Natural killer cell treated with Interleukin-12 subunit alpha and Interleukin-12 subunit beta and Interleukin-15 and Interleukin-18, amount 100 ng/mL, for 72 hours (primary cell): ENCODE measurements at regions not wholly inside any gene's neighbourhood (a gene's known extent, or its start where the extent isn't known, plus 50 kb on each side); places are given as distances from the start of the nearest gene placed in this dataset.

Source experiments
- ATAC-seq, 2 donors: fragments of 150-1000 bp; cut with Tn5 transposase in 1 of 2; sonication (Bioruptor Pico), chemical (Tn5 transposase) in 1 of 2; 2 replicates each; pipeline ENCODE4 v1.10.0; 2021
- DNase-seq: peaks from one replicate; pipeline ENCODE4 v3.0.0; 2022; ENCODE audit warnings: low spot score
- H3K27ac Mint-ChIP-seq, 2 donors: 1 replicate in 1 of 2; 2 replicates in 1 of 2; pipeline ENCODE4 v1.8.0; 2022; ENCODE audit warnings: mixed read lengths in 2 of 2, mild to moderate bottlenecking in 1 of 2, moderate library complexity in 1 of 2
- H3K27me3 Mint-ChIP-seq, 2 donors: 1 replicate in 1 of 2; 2 replicates in 1 of 2; pipeline ENCODE4 v1.8.0; 2022; ENCODE audit warnings: mixed read lengths in 2 of 2
- H3K36me3 Mint-ChIP-seq: one replicate; pipeline ENCODE4 v1.8.0; 2022; ENCODE audit warnings: mixed read lengths
- H3K4me1 Mint-ChIP-seq, 2 donors: 1 replicate in 1 of 2; 2 replicates in 1 of 2; pipeline ENCODE4 v1.8.0; 2022; ENCODE audit warnings: low read depth in 2 of 2, mixed read lengths in 2 of 2, mild to moderate bottlenecking in 1 of 2
- H3K4me3 Mint-ChIP-seq: one replicate; pipeline ENCODE4 v1.8.0; 2022; ENCODE audit warnings: mixed read lengths
- H3K9me3 Mint-ChIP-seq: 2 replicates; pipeline ENCODE4 v1.8.0; 2022; ENCODE audit warnings: mixed read lengths

DNA sequence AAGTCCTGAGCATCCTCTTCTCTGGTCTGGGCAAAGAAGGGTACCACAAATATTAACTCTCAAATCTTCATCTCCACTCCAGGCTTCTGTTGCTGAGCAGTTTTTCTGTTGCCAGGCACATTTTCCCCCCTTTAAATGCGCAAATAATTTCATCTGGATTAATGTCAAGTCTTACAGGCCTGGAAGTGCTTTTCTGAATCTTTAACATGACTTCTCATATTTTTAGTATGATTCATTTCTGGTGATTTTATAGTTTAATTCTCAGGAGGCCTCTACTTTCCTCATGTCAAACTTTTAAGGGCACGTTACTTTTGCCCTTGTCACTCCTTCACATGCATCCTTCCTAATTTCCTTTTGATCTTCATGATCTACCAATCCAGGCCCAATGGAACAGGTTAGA, 510.2 kb downstream of the METTL15 start:
- no peak overlapping the region for H3K4me3 Mint-ChIP-seq
- H3K36me3 Mint-ChIP-seq: peaks cover 5% of the 10 kb centered on the region
- DNase-seq (no peak), ATAC-seq (no peak)
- H3K27me3 Mint-ChIP-seq: no peaks in the 10 kb centered on the region
- H3K4me1 Mint-ChIP-seq: no peaks in the 10 kb centered on the region
- H3K9me3 Mint-ChIP-seq: peaks cover 11% of the 10 kb centered on the region
- no peak overlapping the region for H3K27ac Mint-ChIP-seq

DNA sequence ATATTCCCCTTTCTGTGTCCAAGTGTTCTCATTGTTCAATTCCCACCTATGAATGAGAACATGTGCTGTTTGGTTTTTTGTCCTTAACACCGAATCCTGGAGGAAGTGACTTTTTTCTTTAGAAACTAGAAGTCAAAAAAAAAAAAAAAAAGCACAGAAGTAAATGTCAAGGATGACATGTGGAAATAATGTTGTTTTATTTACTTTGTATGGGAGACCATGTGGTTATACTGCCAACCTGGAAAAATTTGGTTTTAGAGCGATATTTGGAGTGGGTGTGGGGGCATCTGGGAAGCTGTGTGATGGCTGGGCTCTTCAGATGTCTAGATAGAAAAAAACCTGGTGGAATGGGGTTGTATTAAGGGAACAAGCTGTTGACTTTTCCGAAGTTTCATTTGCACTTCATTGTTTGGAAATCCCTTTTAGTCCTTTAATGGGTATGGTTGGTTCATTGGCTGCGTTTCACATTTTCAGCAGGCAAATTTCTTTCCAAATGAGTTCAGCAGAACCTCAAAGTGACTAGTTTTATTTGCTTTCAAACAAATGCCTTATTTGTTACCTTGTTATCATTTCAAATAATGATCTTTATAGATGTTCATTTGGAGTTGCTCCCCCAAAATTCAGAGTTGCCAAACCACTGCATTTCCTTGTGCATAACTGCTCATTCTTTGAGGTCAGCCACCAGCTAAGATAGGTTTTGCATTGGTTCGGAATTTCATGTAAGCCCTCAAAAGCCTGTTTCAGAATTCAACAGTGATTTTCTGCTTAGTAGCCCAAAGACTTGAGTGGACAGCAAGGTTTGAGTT, 508.2 kb downstream of the METTL15 start:
- no peaks in the 10 kb centered on the region for H3K27me3 Mint-ChIP-seq
- no peak overlapping the region for H3K27ac Mint-ChIP-seq
- no peaks in the 10 kb centered on the region for H3K4me1 Mint-ChIP-seq
- H3K36me3 Mint-ChIP-seq: no peaks in the 10 kb centered on the region
- peaks cover 8% of the 10 kb centered on the region for H3K9me3 Mint-ChIP-seq
- DNase-seq (no peak), ATAC-seq (no peak)
- H3K4me3 Mint-ChIP-seq: no peak overlapping the region

DNA sequence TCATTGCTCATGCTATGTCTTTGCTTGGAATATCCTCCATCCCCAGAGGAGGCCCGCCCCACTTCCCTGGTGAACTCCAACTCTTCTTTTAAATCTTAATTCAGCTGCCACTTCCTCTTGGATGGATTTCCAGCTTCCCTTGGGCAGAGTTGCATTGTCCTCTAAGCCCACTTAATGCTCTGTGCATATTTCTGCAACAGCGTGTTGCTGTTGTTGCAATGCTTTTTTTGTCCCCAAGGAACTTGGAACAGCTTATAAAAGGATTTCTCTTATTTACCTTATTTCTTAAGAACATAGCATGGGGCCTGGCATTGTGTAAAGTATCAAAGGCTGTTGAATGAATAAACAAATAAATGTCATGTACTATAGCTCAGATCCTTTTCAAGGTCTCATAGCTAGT, 507.4 kb downstream of the METTL15 start:
- H3K9me3 Mint-ChIP-seq: peaks cover 6% of the 10 kb centered on the region
- no peak overlapping the region for H3K27ac Mint-ChIP-seq
- no peak for ATAC-seq
- H3K4me1 Mint-ChIP-seq: no peaks in the 10 kb centered on the region
- no peak overlapping the region for H3K4me3 Mint-ChIP-seq
- H3K27me3 Mint-ChIP-seq: no peaks in the 10 kb centered on the region
- H3K36me3 Mint-ChIP-seq: no peaks in the 10 kb centered on the region
- no peak for DNase-seq

DNA sequence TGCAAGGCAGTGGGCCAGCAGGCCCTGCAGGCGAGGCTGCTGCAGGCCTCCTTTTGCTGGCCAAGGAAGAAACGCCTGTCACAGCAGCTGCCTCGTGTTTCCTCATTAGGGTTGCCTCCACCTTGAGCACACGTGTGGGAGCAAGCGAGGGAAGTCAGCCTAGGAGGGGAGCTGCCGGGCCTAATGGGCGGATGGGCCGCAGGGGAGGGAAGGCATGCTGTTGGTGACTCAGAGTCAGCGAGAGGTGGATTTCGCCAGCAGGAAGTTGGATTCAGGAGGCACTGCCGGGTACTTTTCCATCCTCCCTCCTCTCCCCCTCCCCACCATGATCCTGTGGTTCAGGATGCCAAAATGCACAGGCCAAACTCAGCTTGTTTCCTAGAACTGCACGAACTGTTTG, 498.7 kb downstream of the METTL15 start:
- no peak for DNase-seq
- peaks cover 29% of the 10 kb centered on the region for H3K9me3 Mint-ChIP-seq
- no peaks in the 10 kb centered on the region for H3K27me3 Mint-ChIP-seq
- no peak overlapping the region for H3K4me3 Mint-ChIP-seq
- H3K4me1 Mint-ChIP-seq: no peaks in the 10 kb centered on the region
- H3K36me3 Mint-ChIP-seq: no peaks in the 10 kb centered on the region
- no peak for ATAC-seq
- no peak overlapping the region for H3K27ac Mint-ChIP-seq

DNA sequence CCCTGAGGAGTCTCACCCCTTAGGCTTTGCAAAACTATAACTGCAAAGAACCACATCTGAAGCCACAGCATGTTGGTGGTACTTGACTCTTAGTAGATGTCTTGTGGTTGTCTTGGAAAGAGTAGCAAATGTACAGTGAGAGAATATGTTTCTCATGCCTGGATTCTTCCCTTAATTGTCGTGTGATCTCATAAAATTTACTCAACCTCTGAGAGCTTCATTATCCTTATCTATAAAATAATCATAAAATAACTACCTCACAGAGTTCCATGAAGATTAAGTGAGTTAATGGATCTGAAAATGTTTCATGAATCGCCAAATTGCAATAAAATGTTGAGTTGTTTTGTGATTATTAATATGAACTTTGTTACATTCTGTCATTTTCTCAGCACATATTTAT, 491.5 kb downstream of the METTL15 start:
- ATAC-seq: no peak
- H3K9me3 Mint-ChIP-seq: peaks cover 25% of the 10 kb centered on the region
- no peaks in the 10 kb centered on the region for H3K27me3 Mint-ChIP-seq

DNA sequence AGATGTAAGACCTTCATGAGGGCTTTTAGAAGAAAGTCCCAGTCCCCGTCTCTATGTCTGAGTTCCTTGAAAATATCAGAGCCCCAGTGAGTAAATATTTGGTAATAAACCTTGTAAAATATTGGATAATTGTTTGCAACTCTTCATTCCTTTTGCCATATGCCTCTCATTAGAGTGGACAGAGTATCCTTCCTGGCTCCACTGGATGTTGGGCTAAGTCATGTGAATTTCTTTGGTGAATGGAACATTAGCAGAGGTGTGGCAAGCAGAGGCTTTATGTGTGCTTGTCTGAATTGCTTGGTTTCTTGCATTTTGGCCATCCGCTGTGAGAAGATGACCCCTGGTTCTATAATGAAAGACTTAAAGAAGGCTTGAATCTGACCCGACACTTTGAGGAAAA, 490.3 kb downstream of the METTL15 start:
- DNase-seq: no peak
- H3K27me3 Mint-ChIP-seq: no peaks in the 10 kb centered on the region
- no peak overlapping the region for H3K4me3 Mint-ChIP-seq
- ATAC-seq: no peak
- peaks cover 25% of the 10 kb centered on the region for H3K9me3 Mint-ChIP-seq
- H3K36me3 Mint-ChIP-seq: no peaks in the 10 kb centered on the region
- no peak overlapping the region for H3K27ac Mint-ChIP-seq
- no peaks in the 10 kb centered on the region for H3K4me1 Mint-ChIP-seq

More for the DNA sequence above, 491.5 kb downstream of the METTL15 start:
- no peak overlapping the region for H3K4me3 Mint-ChIP-seq
- DNase-seq: no peak
- no peaks in the 10 kb centered on the region for H3K4me1 Mint-ChIP-seq
- H3K36me3 Mint-ChIP-seq: no peaks in the 10 kb centered on the region
- no peak overlapping the region for H3K27ac Mint-ChIP-seq

DNA sequence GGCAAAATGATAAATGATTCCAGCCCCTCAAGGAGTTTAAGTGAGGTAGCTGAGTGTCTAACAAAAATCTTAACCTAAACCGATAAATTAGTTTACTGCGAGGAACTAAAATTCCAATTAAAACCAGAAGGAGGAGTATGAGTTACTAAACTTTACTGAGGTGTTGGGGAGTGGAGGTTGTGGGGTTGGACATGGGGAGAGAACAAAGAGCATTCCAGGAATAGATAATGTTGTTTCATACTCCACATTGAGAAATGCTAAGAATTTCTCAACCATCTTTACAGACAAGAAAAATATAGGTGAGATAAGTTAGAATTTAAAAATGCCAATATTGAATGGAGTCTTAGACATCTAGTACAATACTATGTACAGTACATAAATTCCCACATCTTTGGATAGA, 488.6 kb downstream of the METTL15 start:
- Mint-ChIP-seq H3K4me1 (no peaks in the 10 kb centered on the region), H3K27ac (no peak overlapping the region), H3K4me3 (no peak overlapping the region), H3K9me3 (peaks cover 22% of the 10 kb centered on the region), H3K36me3 (peaks cover 5% of the 10 kb centered on the region), H3K27me3 (no peaks in the 10 kb centered on the region)
- no peak for DNase-seq
- ATAC-seq: no peak

DNA sequence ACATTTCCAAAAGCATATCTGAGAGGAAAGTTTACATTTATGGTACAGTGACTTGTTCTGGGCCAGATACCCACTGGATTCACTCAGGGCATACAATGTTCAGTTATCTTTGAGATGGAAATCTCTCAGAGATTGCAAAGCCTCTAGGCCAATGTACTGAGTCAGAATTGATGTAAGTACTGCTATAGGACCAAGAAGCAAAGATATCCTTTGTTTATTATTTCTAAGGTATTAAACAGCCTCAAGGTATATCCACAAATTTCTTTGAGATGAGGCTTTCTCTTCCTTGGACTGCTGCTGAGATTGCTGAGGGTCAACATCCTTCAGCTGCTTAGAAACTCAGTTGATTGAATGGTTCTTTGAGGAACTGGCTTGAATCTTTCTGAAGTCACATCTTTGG, 484.0 kb downstream of the METTL15 start:
- peaks cover 9% of the 10 kb centered on the region for H3K9me3 Mint-ChIP-seq
- no peaks in the 10 kb centered on the region for H3K4me1 Mint-ChIP-seq
- no peak overlapping the region for H3K27ac Mint-ChIP-seq
- H3K36me3 Mint-ChIP-seq: peaks cover 5% of the 10 kb centered on the region
- DNase-seq: no peak
- H3K27me3 Mint-ChIP-seq: no peaks in the 10 kb centered on the region
- ATAC-seq: no peak
- no peak overlapping the region for H3K4me3 Mint-ChIP-seq

DNA sequence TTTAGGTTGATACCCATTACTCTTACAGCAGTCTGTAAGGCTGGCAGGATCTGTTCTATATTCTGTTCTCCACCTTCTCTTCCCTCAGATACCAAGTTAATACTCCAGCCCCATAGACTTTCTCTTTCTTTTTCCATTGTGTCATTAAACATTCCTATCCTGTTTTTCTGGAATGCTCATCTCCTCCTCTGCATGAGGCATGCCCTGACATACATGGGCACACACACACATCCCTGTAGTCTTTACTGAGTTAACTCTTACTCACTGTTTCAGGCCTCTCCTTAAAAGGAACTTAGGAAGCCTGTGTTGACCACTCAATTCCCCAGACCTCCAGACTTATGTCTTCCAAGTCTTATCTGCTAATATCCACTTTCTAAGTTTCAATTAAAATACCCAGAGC, 476.8 kb downstream of the METTL15 start:
- no peaks in the 10 kb centered on the region for H3K36me3 Mint-ChIP-seq
- H3K4me1 Mint-ChIP-seq: no peaks in the 10 kb centered on the region
- no peaks in the 10 kb centered on the region for H3K27me3 Mint-ChIP-seq
- H3K27ac Mint-ChIP-seq: no peak overlapping the region
- H3K9me3 Mint-ChIP-seq: peaks cover 4% of the 10 kb centered on the region
- no peak overlapping the region for H3K4me3 Mint-ChIP-seq
- DNase-seq (no peak), ATAC-seq (no peak)

DNA sequence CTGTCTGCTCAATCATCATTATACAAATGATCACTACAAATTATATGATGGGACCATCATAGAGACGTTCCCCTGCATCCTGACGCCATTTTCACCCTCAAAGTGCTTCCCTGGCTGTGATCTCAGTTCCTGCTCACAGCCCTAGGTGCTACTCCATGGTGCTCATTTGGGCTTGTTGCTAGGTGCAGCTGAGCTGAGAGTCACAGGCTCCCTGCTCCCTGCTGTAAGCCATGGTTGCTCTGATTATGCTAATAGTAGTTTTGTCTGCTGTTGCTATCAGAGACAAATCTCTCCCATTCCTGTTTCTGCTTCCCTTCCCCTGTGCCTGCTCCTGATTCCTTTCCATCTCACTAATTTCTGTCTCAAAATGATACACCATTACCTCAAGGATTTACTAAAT, 474.3 kb downstream of the METTL15 start:
- Mint-ChIP-seq H3K27ac (no peak overlapping the region), H3K9me3 (peaks cover 4% of the 10 kb centered on the region), H3K27me3 (no peaks in the 10 kb centered on the region), H3K4me3 (no peak overlapping the region), H3K4me1 (no peaks in the 10 kb centered on the region), H3K36me3 (no peaks in the 10 kb centered on the region)
- DNase-seq (no peak), ATAC-seq (no peak)

DNA sequence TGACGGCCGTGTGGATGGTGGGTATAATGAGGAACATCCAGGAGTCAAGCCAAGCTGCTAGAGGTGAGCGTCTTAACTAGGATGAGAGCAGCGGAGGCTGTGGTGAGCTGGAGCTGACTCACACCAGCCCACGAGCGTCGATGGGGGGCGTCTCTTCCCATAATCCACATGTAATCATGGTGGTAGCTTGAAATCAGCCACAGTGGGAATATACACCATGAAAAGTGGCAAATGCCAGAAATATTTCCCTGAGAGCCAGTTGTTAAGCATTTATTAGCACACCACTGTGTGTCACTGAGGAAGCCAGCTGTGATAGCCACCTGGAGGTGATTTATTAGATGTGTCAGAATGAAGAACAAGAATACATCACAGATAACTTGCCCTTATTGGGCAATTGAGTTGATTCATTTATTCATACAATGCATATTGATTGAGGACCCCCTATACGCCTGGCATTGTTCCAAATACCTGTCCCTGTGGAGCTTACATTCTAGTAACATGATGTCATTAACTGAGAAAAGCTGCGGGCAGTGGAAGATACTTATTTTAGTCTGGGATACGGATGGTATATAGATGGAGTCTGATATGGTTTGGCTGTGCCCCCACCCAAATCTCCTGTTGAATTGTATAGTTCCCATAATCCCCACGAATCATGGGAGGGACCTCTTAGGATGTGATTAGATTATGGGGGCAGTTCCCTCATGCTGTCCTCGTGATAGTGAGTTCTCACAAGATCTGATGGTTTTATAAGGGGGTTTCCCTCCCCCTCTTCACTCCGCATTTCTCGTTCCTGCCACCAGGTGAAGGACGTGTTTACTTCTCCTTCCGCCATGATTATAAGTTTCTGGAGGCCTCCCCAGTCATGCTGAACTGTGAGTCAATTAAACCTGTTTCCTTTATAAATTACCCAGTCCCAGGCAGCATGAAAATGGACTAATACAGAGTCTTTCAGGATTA, 473.4 kb downstream of the METTL15 start:
- no peaks in the 10 kb centered on the region for H3K27me3 Mint-ChIP-seq
- H3K36me3 Mint-ChIP-seq: no peaks in the 10 kb centered on the region
- H3K4me3 Mint-ChIP-seq: no peak overlapping the region
- no peak overlapping the region for H3K27ac Mint-ChIP-seq
- H3K9me3 Mint-ChIP-seq: peaks cover 4% of the 10 kb centered on the region
- ATAC-seq (no peak), DNase-seq (no peak)
- H3K4me1 Mint-ChIP-seq: no peaks in the 10 kb centered on the region

DNA sequence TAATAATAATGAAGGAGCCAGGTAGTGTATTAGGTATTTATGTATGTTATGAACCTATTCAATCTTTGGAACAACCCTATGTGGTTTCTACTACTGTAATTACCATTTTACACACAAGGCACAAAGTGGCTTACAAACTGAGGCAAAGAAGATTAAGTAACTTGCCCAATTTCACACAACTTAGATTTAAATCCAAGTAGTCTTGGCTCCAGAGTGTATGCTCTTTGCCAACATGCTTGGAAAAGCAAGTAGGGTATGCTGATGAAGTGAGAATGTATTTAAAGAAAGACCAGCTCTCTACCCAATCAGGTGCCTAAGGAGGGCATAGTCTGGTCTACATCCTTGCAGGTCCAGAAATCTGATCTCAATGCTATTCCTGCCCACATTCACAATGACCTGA, 463.2 kb downstream of the METTL15 start:
- no peak for DNase-seq

DNA sequence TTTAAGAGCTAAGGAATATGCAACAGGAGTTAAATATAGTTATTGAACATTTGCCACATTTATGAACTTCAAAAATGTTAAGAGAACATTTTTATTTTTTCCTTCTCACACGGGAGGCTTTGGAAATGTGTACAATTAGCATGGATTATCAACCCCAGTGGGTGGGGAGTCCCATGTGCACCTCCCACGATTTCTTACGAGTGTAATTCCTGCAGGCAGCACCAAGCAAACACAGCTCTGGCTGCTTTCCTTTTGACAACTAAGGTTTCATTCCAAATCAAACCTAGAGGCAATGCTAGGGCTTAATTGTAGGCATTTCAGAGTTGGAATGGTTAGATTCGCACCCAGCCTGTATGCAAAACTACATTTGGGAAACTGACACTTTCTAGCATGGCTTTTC, 460.9 kb downstream of the METTL15 start:
- peaks cover 12% of the 10 kb centered on the region for H3K9me3 Mint-ChIP-seq
- no peak overlapping the region for H3K4me3 Mint-ChIP-seq
- H3K27me3 Mint-ChIP-seq: no peaks in the 10 kb centered on the region
- H3K27ac Mint-ChIP-seq: no peak overlapping the region
- no peak for ATAC-seq
- DNase-seq: no peak
- no peaks in the 10 kb centered on the region for H3K36me3 Mint-ChIP-seq
- no peaks in the 10 kb centered on the region for H3K4me1 Mint-ChIP-seq

More for the DNA sequence above, 463.2 kb downstream of the METTL15 start:
- ATAC-seq: no peak
- Mint-ChIP-seq H3K4me3 (no peak overlapping the region), H3K9me3 (peaks cover 12% of the 10 kb centered on the region), H3K27ac (no peak overlapping the region), H3K36me3 (no peaks in the 10 kb centered on the region), H3K27me3 (no peaks in the 10 kb centered on the region), H3K4me1 (no peaks in the 10 kb centered on the region)

DNA sequence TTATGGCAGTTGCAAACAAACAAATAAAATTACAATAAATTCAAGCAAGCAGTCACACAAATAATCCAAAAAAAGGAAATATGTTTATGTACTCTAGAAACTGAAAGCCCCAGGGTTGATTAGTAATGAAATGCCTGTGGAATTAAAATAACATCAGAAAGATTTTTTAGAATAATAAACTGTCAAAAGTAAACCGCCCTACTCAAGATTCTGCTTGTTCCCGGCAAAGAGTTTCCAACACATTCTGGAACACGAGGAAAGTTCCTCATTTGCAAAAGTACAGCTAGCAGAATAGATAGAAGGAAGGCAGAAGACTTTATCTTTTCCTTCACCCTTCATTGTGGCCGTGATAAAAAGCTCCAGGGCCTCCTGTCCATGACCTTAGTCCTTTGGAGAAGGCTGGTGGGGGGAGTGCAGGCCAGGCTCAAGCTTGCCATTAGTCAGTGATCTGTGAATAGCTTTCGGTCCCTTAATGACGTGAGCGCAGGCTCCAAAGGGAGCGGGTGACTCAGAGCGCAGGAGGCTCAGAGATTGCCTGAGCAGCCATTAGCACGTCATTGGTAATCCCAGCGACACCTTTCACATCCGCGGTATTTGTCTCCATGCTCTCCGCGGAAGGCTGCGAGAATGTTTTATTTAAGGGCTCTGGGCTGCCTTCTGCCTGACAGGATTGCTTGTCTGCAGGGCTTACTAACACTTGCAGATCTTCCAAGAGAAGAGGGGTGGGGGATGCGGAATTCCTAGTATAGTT, 458.3 kb downstream of the METTL15 start:
- ATAC-seq (no peak), DNase-seq (no peak)
- Mint-ChIP-seq H3K4me1 (no peaks in the 10 kb centered on the region), H3K36me3 (no peaks in the 10 kb centered on the region), H3K9me3 (peaks cover 12% of the 10 kb centered on the region), H3K27ac (no peak overlapping the region), H3K4me3 (no peak overlapping the region), H3K27me3 (no peaks in the 10 kb centered on the region)
